MM.1S (cell line): ENCODE measurements at regions not wholly inside any gene's neighbourhood (a gene's known extent, or its start where the extent isn't known, plus 50 kb on each side); places are given as distances from the start of the nearest gene placed in this dataset.

Source experiments
- DNase-seq: peaks from one replicate; pipeline ENCODE4 v3.0.0-alpha.2; 2015
- H2AFZ ChIP-seq: fragments of 300-600 bp; sonication (generic); 2 replicates; pipeline ENCODE4 v1.6.0; 2016; ENCODE audit warnings: antibody characterized with exemption, low read length
- H3F3A ChIP-seq: fragments of 300-600 bp; sonication (generic); 2 replicates; pipeline ENCODE4 v1.6.1; 2016; ENCODE audit warnings: mild to moderate bottlenecking, antibody characterized with exemption, low read length, moderate library complexity, mixed read lengths; ENCODE audit not compliant: insufficient read depth
- H3K27ac ChIP-seq: fragments of 300-600 bp; sonication (generic); 2 replicates; pipeline ENCODE4 v1.5.1; 2016; ENCODE audit warnings: mild to moderate bottlenecking, low read length
- H3K27me3 ChIP-seq: fragments of 300-600 bp; sonication (generic); replicated peaks from 2 replicates; pipeline ENCODE4 v1.6.0; 2016; ENCODE audit warnings: low read length; ENCODE audit not compliant: insufficient read depth
- H3K36me3 ChIP-seq: fragments of 300-600 bp; sonication (generic); replicated peaks from 2 replicates; pipeline ENCODE4 v1.6.1; 2016; ENCODE audit warnings: mild to moderate bottlenecking, low read length, mixed read lengths; ENCODE audit not compliant: insufficient read depth
- H3K4me1 ChIP-seq: fragments of 300-600 bp; sonication (generic); 2 replicates; pipeline ENCODE4 v1.6.1; 2016; ENCODE audit warnings: low read length, mixed read lengths
- H3K4me2 ChIP-seq: fragments of 300-600 bp; sonication (generic); 2 replicates; pipeline ENCODE4 v1.6.0; 2016; ENCODE audit warnings: low read depth, low read length
- H3K4me3 ChIP-seq: fragments of 300-600 bp; sonication (generic); 2 replicates; pipeline ENCODE4 v1.5.1; 2016; ENCODE audit warnings: low read length, mixed read lengths
- H3K79me2 ChIP-seq: fragments of 300-600 bp; sonication (generic); 2 replicates; pipeline ENCODE4 v1.6.1; 2016; ENCODE audit warnings: mixed run types, low read length, mixed read lengths
- H3K9ac ChIP-seq: fragments of 300-600 bp; sonication (generic); 2 replicates; pipeline ENCODE4 v1.6.1; 2016; ENCODE audit warnings: low read length, mixed read lengths
- H3K9me2 ChIP-seq: fragments of 300-600 bp; sonication (generic); replicated peaks from 2 replicates; pipeline ENCODE4 v1.6.1; 2016; ENCODE audit warnings: mild to moderate bottlenecking, low read length, mixed read lengths; ENCODE audit not compliant: insufficient read depth
- H3K9me3 ChIP-seq: fragments of 300-600 bp; sonication (generic); replicated peaks from 2 replicates; pipeline ENCODE4 v1.6.1; 2016; ENCODE audit warnings: mild to moderate bottlenecking, low read length, mixed read lengths; ENCODE audit not compliant: insufficient read depth
- H4K20me1 ChIP-seq: fragments of 300-600 bp; sonication (generic); 2 replicates; pipeline ENCODE4 v1.6.1; 2016; ENCODE audit warnings: mild to moderate bottlenecking, low read length, moderate library complexity, mixed read lengths; ENCODE audit not compliant: insufficient read depth
- EZH2 ChIP-seq: fragments of 300-600 bp; sonication (generic); optimal IDR thresholded peaks from 2 replicates; pipeline ENCODE3; 2017; ENCODE audit warnings: low read depth, mild to moderate bottlenecking, antibody characterized with exemption, low read length, mixed read lengths
- EZH2phosphoT487 ChIP-seq: fragments of 300-600 bp; sonication (generic); IDR thresholded peaks from 2 replicates; pipeline ENCODE4 v1.6.1; 2018; ENCODE audit warnings: antibody characterized with exemption, low read length
- TF ChIP-seq, protein P1 (sequence below): fragments of 300-600 bp; sonication (generic); IDR thresholded peaks from 2 replicates; pipeline ENCODE4 v1.5.1; 2016; ENCODE audit warnings: antibody characterized with exemption, low read length, mixed read lengths

DNA sequence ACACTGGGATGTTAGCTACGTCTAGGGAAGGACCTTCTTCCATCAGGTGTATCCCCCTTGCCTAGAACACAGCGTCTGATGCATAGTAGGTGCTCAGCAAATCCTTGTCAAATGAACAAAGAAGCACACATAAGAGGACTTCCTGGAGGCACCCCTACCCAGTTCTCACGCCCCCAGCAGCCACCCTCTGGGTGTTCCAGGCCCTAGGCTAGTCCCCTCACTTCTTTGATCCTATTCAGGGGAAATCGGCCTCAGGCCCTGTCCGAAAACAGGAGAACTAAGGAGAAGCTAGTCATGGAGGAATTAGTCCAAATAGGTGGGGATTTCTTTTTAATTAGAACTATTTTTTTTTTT lies 84.7 kb upstream of the SIRPA start:
- H3K27me3 ChIP-seq = no peaks in the 10 kb centered on the region
- no peak overlapping the region for H3K4me3 ChIP-seq
- no peak overlapping the region for H3K27ac ChIP-seq
- no peaks in the 10 kb centered on the region for H3F3A ChIP-seq
- DNase-seq = no peak
- H3K9me3 ChIP-seq = no peaks in the 10 kb centered on the region
- H3K4me2 ChIP-seq = no peak overlapping the region
- H2AFZ ChIP-seq = 0 out of 2 replicates have a peak overlapping the region, but pooled peaks have one; percentile 46
- H3K36me3 ChIP-seq = no peaks in the 10 kb centered on the region
- H3K9ac ChIP-seq = no peak overlapping the region
- H3K9me2 ChIP-seq = no peaks in the 10 kb centered on the region
- H3K4me1 ChIP-seq = peaks cover 8% of the 10 kb centered on the region
- no peaks in the 10 kb centered on the region for H3K79me2 ChIP-seq
- TF ChIP-seq, protein P1, sequence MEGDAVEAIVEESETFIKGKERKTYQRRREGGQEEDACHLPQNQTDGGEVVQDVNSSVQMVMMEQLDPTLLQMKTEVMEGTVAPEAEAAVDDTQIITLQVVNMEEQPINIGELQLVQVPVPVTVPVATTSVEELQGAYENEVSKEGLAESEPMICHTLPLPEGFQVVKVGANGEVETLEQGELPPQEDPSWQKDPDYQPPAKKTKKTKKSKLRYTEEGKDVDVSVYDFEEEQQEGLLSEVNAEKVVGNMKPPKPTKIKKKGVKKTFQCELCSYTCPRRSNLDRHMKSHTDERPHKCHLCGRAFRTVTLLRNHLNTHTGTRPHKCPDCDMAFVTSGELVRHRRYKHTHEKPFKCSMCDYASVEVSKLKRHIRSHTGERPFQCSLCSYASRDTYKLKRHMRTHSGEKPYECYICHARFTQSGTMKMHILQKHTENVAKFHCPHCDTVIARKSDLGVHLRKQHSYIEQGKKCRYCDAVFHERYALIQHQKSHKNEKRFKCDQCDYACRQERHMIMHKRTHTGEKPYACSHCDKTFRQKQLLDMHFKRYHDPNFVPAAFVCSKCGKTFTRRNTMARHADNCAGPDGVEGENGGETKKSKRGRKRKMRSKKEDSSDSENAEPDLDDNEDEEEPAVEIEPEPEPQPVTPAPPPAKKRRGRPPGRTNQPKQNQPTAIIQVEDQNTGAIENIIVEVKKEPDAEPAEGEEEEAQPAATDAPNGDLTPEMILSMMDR = no peak
- TF ChIP-seq EZH2 = no peak
- TF ChIP-seq EZH2phosphoT487 = no peak
- no peaks in the 10 kb centered on the region for H4K20me1 ChIP-seq

DNA sequence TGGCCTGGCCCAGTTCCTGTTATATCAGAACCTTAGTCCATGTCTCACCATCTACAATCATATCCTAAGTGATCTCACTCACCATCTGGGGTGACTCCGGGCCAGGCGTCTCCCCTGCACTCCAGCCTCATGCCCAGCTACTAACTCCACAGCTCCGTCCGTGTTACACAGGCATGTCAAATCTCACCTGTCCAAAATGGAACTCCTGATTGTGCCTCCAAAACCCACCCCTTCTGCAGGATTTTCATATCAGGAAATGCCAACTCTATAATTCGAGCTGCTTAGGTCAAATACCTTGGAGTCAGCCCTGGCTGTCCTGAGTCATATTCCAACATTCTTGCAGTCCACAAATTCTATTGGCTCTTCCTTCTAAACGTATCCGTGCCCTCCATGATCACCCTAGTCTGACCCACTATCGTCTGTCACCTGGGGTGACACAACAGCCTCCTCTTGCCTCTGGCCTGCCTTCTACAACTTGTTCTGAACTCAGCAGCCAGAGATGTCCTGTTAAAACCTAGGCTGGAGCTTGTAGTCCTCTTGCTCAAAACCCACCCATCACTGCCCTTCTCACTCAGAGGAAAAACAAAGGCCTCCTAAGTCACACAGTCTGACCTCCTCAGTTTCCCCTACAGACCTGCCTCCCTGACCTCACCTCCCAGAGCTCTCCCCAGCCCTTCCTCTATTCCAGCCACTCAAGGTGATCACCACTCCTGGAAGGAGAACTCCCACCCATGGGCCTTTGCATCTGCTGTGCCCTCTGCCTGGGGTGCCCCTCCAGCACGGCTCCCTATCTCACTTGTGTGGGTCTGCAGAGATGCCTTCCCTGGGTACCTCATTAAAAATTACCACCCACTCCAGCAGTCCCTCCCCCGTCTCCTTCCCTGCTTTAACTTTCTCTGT lies 85.3 kb upstream of the SIRPA start:
- H4K20me1 ChIP-seq = no peaks in the 10 kb centered on the region
- H3K27me3 ChIP-seq = no peaks in the 10 kb centered on the region
- H3F3A ChIP-seq = no peaks in the 10 kb centered on the region
- no peaks in the 10 kb centered on the region for H3K9me3 ChIP-seq
- H3K9ac ChIP-seq = no peak overlapping the region
- H3K9me2 ChIP-seq = no peaks in the 10 kb centered on the region
- no peak overlapping the region for H3K4me3 ChIP-seq
- no peak overlapping the region for H3K4me2 ChIP-seq
- H3K36me3 ChIP-seq = no peaks in the 10 kb centered on the region
- TF ChIP-seq EZH2phosphoT487 = no peak
- no peak for TF ChIP-seq EZH2
- TF ChIP-seq, protein P1 = no peak
- no peak overlapping the region for H3K27ac ChIP-seq
- H3K4me1 ChIP-seq = peaks cover 8% of the 10 kb centered on the region
- no peak overlapping the region for H2AFZ ChIP-seq
- DNase-seq = no peak
- no peaks in the 10 kb centered on the region for H3K79me2 ChIP-seq

DNA sequence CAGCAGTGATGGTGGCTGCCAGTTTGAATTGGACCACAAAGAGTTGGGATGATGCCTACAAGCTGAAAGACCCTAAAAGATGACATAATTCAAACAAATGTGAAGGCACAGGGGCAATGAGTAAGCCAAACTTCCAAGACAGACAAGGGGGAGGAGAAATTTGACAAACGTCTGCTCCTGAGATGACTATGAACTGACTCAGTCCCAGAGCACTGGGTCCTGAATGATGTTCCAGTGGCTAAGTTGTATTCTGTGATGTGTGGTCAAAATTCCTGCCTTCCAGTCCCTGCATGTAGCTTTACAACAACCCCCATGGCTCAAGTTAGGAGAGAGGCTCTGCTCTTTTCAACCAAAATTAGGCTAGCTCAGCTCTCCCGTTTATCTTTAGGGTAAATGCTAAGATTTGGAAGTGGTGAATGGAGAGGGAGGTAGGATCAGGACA lies 86.1 kb upstream of the SIRPA start:
- Histone ChIP-seq H3K79me2 (no peaks in the 10 kb centered on the region), H2AFZ (no peak overlapping the region), H3K9me3 (no peaks in the 10 kb centered on the region), H3K4me3 (no peak overlapping the region), H4K20me1 (no peaks in the 10 kb centered on the region), H3K36me3 (no peaks in the 10 kb centered on the region), H3K27ac (no peak overlapping the region), H3K9me2 (no peaks in the 10 kb centered on the region), H3F3A (no peaks in the 10 kb centered on the region), H3K9ac (no peak overlapping the region), H3K4me2 (no peak overlapping the region), H3K4me1 (peaks cover 8% of the 10 kb centered on the region), H3K27me3 (0 out of 2 replicates have a peak, but pooled peaks cover under 1% of the 10 kb centered on the region)
- TF ChIP-seq EZH2phosphoT487 (no peak), EZH2 (no peak)
- TF ChIP-seq, protein P1 = no peak
- no peak for DNase-seq
